Heart left ventricle (tissue), 16 donors: ENCODE measurements at regions not wholly inside any gene's neighbourhood (a gene's known extent, or its start where the extent isn't known, plus 50 kb on each side); places are given as distances from the start of the nearest gene placed in this dataset.
A peak's percentile ranks its signal among the peaks of the same experiment; 100 is the strongest.

Experiments
- ATAC-seq, 4 donors: fragments of 200-7000 bp; cut with Tn5 transposase; one replicate each; pipeline ENCODE4 v1.9.1; 2020 to 2022; ENCODE audit warnings: moderate library complexity in 4 of 4, mild to moderate bottlenecking in 3 of 4, moderate number of reproducible peaks in 1 of 4
- DNase-seq, 5 donors: peaks; one replicate each; pipeline ENCODE4 v3.0.0-alpha.2; 2020
- H3K27ac ChIP-seq, 12 donors: fragments of 200-600 bp; sonication (generic) in 4 of 12; one replicate each; pipeline versions ENCODE4 v1.5.0 to v1.8.0; 2016 to 2022; ENCODE audit warnings: mild to moderate bottlenecking in 2 of 12
- H3K27me3 ChIP-seq, 9 donors: fragments of 200-600 bp; sonication (generic) in 2 of 9; one replicate each; pipeline versions ENCODE4 v1.5.1 to v1.8.0; 2016 to 2022; ENCODE audit warnings: mild to moderate bottlenecking in 3 of 9
- H3K36me3 ChIP-seq, 9 donors: fragments of 200-600 bp; sonication (generic) in 2 of 9; one replicate each; pipeline versions ENCODE4 v1.5.0 to v1.8.0; 2018 to 2022; ENCODE audit warnings: mild to moderate bottlenecking in 2 of 9
- H3K4me1 ChIP-seq, 12 donors: fragments of 200-600 bp; sonication (generic) in 4 of 12; one replicate each; pipeline versions ENCODE4 v1.5.0 to v1.8.0; 2016 to 2022; ENCODE audit warnings: mild to moderate bottlenecking in 3 of 12
- H3K4me3 ChIP-seq, 12 donors: fragments of 200-600 bp; sonication (generic) in 4 of 12; one replicate each; pipeline versions ENCODE4 v1.5.0 to v1.8.0; 2017 to 2022; ENCODE audit warnings: mild to moderate bottlenecking in 9 of 12, moderate library complexity in 4 of 12
- H3K9me3 ChIP-seq, 12 donors: fragments of 200-600 bp; sonication (generic) in 4 of 12; one replicate each; pipeline versions ENCODE4 v1.5.0 to v1.8.0; 2016 to 2022; ENCODE audit warnings: mild to moderate bottlenecking in 1 of 12
- POLR2A ChIP-seq, 2 donors: fragments of 450-650 bp; IDR thresholded peaks; one replicate each; pipeline ENCODE4 v1.6.1; 2017; ENCODE audit warnings: antibody characterized with exemption in 2 of 2, mild to moderate bottlenecking in 2 of 2, moderate library complexity in 2 of 2
- whole genome bisulfite sequencing, 4 donors: extraction: QIAGEN DNeasy Blood & Tissue Kit in 2 of 4; methylation state at CpG; one replicate each; pipeline versions ENCODE4 v1.1.5 to v1.1.7; 2013 to 2018; 5-methylcytosine and 5-hydroxymethylcytosine counted together
- intact Hi-C, 10 donors: fragments of 100-400 bp; cut with DNase I; formaldehyde crosslinking; loops; one replicate each; pipeline versions ENCODE4 v1.11.1 to v1.14.2; 2022
- TF ChIP-seq, protein P1 (sequence below), 12 donors: fragments of 200-600 bp; sonication (generic) in 4 of 12; IDR thresholded peaks; one replicate each; pipeline versions ENCODE4 v1.5.0 to v1.8.0; 2018 to 2022; ENCODE audit warnings: antibody characterized with exemption in 12 of 12, mild to moderate bottlenecking in 5 of 12
- donor health status: ischemic (EF 13 %, LVEDD 7.1; RV severe dilation, severe dysfunction).
- donor health status: healthy with polysubstance abuse.
- donor health status: DM: no; HTN: yes; CAD: no.
- donor health status: DM: no; HTN: no; CAD: no.
- donor health status: ischemic (EF 25% LVEDD 6.9; RV normal size, moderate dysfunction).
- donor health status: ischemic (EF 25% LVEDD 5.7; RV mildly dilated, moderate dysfunction).
- donor health status: healthy.
- donor health status: DM: yes; HTN: yes; CAD: no.
- donor health status: ischemic (EF 35%, LVEDD 5.7; RV mildly dilated, moderate dysfunction).
- donor health status: nonischemic (EF 11% LVEDD 7.7; RV severe dilation, severe dysfunction).
- donor health status: DM: yes; HTN: yes; CAD: no.
- donor health status: PGD.
- donor health status: ischemic (EF 29% LVEDD 5.4; RV normal size, mild dysfunction).
- donor health status: nonischemic (EF 23%, LVEDD 6.1; RV moderate dilation, normal function).

DNA sequence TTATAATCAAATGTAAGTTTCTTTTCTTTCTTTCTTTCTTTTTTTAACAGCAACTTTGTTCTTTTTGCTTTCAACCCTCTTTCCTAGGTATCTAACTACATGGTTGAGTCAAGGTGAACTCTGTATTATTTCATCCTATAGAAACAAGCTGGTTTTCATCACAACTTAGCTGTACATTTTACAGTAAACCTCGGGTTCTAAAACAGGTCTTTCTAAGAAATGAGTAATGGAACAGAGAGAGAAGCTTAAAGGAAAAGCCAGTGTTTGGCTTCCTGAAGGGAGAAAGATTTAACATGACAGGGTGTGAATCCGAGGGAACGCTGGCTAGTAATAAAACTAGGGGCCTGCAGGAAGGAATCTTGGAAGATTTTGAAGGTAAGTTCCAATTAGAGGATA, 143.4 kb upstream of the ITGB1 start:
- ATAC-seq = no peak
- Histone ChIP-seq H3K4me1 (peaks cover 0 to 11% (median 0%) of the 10 kb centered on the region in 12 donors), H3K27me3 (peaks cover 0 to 5% (median 0%) of the 10 kb centered on the region in 9 donors), H3K27ac (peak overlapping the region in 1 of 12 donors; percentile 58), H3K4me3 (no peak overlapping the region), H3K9me3 (peaks cover 0 to 12% (median 0%) of the 10 kb centered on the region in 12 donors), H3K36me3 (no peaks in the 10 kb centered on the region)
- WGBS, 4 donors = 63 to 77% (median 71%) methylated on average over 3 of the region's 3 CpGs
- TF ChIP-seq, protein P1, sequence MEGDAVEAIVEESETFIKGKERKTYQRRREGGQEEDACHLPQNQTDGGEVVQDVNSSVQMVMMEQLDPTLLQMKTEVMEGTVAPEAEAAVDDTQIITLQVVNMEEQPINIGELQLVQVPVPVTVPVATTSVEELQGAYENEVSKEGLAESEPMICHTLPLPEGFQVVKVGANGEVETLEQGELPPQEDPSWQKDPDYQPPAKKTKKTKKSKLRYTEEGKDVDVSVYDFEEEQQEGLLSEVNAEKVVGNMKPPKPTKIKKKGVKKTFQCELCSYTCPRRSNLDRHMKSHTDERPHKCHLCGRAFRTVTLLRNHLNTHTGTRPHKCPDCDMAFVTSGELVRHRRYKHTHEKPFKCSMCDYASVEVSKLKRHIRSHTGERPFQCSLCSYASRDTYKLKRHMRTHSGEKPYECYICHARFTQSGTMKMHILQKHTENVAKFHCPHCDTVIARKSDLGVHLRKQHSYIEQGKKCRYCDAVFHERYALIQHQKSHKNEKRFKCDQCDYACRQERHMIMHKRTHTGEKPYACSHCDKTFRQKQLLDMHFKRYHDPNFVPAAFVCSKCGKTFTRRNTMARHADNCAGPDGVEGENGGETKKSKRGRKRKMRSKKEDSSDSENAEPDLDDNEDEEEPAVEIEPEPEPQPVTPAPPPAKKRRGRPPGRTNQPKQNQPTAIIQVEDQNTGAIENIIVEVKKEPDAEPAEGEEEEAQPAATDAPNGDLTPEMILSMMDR (IDR thresholded peaks at IDR 0.05) = no peak
- no peak for TF ChIP-seq POLR2A (IDR thresholded peaks at IDR 0.05)
- DNase-seq = no peak
- intact Hi-C loops = no loop called here

DNA sequence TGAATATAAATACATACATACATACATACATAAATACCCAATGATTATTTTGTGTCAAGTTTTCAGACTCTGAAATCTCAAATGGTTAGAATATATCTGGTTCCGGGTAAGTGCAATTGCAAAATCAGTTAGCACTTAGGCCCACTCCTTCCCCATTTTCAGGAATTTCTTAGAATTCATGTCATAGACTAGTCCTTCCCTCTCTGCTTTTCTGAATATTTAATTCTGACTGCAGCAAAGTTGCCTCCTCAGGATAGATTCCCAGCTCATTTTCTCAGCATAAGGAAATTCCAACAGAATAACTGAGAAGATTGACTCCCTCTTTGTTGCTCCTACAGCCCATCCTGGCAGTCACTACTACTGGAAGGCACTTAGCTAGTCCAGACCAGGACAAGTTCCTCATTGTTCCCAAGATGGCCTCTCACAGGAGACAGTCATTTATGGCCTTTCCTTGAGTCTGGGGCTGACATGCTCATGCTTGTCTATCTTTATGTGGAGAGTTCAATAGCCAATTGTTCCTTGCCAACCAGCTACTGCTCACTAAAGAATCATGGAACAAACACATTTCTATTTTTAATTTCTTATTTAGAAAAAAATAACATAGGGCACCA, 142.9 kb upstream of the ITGB1 start:
- H3K27ac ChIP-seq = peak overlapping the region in 1 of 12 donors; percentile 58
- ATAC-seq = no peak
- H3K36me3 ChIP-seq = no peaks in the 10 kb centered on the region
- no peak overlapping the region for H3K4me3 ChIP-seq
- H3K27me3 ChIP-seq = peaks cover 0 to 9% (median 0%) of the 10 kb centered on the region in 9 donors
- H3K9me3 ChIP-seq = peaks cover 0 to 12% (median 0%) of the 10 kb centered on the region in 12 donors
- H3K4me1 ChIP-seq = peaks cover 0 to 11% (median 0%) of the 10 kb centered on the region in 12 donors
- no peak for DNase-seq
- TF ChIP-seq POLR2A (IDR thresholded peaks at IDR 0.05) = no peak
- TF ChIP-seq, protein P1 (IDR thresholded peaks at IDR 0.05) = no peak
- 89 to 95% (median 94%) methylated on average over 1 of the region's 1 CpG for WGBS, 4 donors
- intact Hi-C loops = no loop called here

DNA sequence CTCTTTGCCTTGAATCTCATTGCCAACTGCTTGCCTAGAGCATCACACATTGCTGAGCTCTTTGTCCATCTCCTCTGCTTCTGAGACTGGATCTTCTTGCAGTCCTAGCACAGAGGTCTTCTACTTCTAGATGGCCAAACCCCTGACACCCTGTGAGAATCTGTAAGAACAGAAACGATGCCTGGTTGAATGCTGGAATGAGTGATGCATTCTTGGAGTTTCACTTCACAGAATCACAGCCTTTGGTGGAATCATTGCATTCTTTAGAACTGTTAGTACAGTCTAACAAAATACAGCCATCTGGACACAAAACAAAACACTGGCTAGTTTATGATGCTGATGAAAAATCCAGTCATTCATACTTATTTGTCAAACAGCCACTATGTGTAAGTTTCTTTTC, 141.7 kb upstream of the ITGB1 start:
- ATAC-seq = no peak
- intact Hi-C loops = no loop called here
- WGBS, 4 donors = 44 to 78% (median 67%) methylated on average over 1 of the region's 1 CpG
- TF ChIP-seq, protein P1 (IDR thresholded peaks at IDR 0.05) = no peak
- no peak for TF ChIP-seq POLR2A (IDR thresholded peaks at IDR 0.05)
- peaks cover 0 to 10% (median 0%) of the 10 kb centered on the region in 9 donors for H3K27me3 ChIP-seq
- no peak for DNase-seq
- H3K4me1 ChIP-seq = peaks cover 0 to 11% (median 0%) of the 10 kb centered on the region in 12 donors
- H3K9me3 ChIP-seq = peaks cover 0 to 16% (median 0%) of the 10 kb centered on the region in 12 donors
- no peak overlapping the region for H3K4me3 ChIP-seq
- peak overlapping the region in 1 of 12 donors; percentile 58 for H3K27ac ChIP-seq
- no peaks in the 10 kb centered on the region for H3K36me3 ChIP-seq

DNA sequence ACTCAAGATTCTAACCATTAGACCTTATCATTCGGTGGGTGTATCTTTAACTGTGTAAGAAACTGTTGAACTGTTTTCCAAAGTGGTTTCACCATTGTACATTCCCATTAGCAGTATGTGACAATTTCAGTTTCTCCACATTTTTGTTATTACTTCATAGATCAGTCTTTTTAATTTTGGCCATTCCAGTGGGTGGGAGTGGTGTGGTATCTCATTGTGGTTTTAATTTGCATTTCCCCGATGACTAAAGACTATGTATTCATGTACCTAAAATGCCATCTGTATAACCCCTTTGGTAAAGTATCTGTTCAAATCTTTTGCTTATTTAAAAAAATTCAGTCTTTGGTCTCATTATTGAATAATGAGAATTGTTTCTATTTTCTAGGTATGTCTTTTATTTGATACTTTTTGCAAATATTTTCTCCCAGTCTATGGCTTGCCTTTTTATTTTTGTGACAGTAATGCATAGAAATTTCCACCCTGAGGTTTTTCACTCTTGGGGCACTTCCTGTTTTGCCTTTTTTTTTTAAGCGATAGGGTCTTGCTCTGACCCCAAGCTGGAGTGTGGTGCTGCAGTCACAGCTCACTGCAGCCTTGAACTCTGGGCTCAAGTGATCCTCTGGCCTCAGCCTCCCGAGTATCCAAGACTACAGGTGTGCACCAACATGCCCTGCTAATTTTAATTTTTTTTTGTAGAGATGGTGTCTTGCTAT, 141.1 kb upstream of the ITGB1 start:
- Histone ChIP-seq H3K4me3 (no peak overlapping the region), H3K27ac (no peak overlapping the region), H3K4me1 (peaks cover 0 to 11% (median 0%) of the 10 kb centered on the region in 12 donors), H3K27me3 (peaks cover 0 to 10% (median 0%) of the 10 kb centered on the region in 9 donors), H3K9me3 (peaks cover 0 to 22% (median 0%) of the 10 kb centered on the region in 12 donors), H3K36me3 (no peaks in the 10 kb centered on the region)
- WGBS, 4 donors = 88 to 94% (median 89%) methylated on average over 4 of the region's 4 CpGs
- intact Hi-C loops = no loop called here
- no peak for TF ChIP-seq POLR2A (IDR thresholded peaks at IDR 0.05)
- TF ChIP-seq, protein P1 (IDR thresholded peaks at IDR 0.05) = no peak
- ATAC-seq (no peak), DNase-seq (no peak)
